ENCODE measurements at regions not wholly inside any gene's neighbourhood (a gene's known extent, or its start where the extent isn't known, plus 50 kb on each side); places are given as distances from the start of the nearest gene placed in this dataset.

DNA sequence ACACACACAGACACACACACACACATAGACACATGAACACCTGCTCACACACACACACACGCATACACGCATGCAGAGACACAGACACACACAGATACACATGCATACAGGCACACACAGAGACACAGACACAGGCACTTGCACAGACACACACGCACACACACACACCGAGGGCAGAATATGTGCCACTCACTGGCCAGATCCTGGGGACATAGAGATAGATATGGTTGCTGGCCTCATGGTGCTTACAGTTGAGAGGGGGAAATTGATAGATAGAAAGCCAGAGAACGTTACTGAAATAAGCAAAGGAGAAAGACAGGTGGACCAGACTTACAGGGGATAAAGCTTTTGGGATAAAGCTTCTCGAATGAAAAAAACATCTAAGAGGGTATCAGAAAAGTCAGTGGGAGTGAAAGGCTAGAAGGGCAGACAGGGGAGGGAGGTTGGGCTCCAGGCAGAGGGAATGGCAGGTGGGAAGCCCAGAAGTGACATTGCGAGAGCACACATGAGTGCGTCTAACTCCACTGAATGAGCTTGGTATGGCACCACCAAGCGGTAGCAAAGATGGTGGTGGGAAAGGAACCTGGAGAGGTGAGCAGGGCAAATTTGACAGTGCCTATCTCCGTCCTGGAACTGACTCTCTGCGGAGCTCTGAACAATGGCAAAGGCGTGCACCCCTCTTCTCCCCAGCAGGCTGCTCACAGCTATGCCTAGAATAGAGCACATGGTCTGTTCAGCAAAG lies 390.1 kb upstream of the TRIB2 start:
- ChIA-PET POLR2A (no interaction called here), CTCF (interaction anchor here (0.8 to 1.7 kb wide), 5 partner anchors 11 to 497 kb away, joined by 3 to 5 read pairs (median 3); partner anchors contain the start of gene TRIB2)
- no peak for DNase-seq (ENCODE audit: low read depth in 1 of 2, low spot score in 1 of 2)
- no peaks in the 10 kb centered on the region for H3K4me1 ChIP-seq
- no peak for FAIRE-seq
- 0 out of 3 replicates have a peak, but pooled peaks cover 2% of the 10 kb centered on the region for H3K9me3 ChIP-seq
- peak; percentile 47 to 82; a peak in 3 of 6 replicates for ATAC-seq
- TF ChIP-seq MAFK (IDR thresholded peaks at IDR 0.05; ENCODE audit: partially characterized antibody): no peak
- TF ChIP-seq RAD21 (conservative IDR thresholded peaks at IDR 0.05 in 1 of 2, IDR thresholded peaks at IDR 0.05 in 1 of 2): peak in 1 of 2 experiments; percentile 34; a peak in 3 of 5 replicates
- WGBS (ENCODE audit: missing lambda C conversion rate): 33% methylated on average over 12 of the region's 12 CpGs
- H3K27ac ChIP-seq: no peak overlapping the region
- no peak overlapping the region for H3K4me3 ChIP-seq
- H3K4me2 ChIP-seq: no peak overlapping the region

DNA sequence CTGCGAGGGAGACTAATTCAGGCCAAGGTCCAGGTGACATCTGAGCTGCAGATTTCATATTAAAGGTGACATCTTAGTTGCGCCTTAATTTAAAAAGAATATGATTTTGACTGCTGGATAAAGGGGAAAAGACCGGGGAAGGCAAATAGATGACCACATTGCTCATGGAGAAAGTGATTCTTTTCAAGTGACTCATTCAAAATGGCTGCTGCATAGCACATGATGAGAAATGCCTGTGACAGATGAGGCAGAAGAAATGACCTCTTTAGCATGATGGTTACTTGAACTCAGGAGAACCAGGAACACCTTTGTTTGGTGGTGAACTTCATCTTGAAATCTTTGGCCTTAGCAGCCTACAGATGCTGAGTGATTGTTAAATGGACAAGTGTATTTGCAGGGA lies 385.8 kb upstream of the TRIB2 start:
- POLR2A ChIA-PET: no interaction called here

DNA sequence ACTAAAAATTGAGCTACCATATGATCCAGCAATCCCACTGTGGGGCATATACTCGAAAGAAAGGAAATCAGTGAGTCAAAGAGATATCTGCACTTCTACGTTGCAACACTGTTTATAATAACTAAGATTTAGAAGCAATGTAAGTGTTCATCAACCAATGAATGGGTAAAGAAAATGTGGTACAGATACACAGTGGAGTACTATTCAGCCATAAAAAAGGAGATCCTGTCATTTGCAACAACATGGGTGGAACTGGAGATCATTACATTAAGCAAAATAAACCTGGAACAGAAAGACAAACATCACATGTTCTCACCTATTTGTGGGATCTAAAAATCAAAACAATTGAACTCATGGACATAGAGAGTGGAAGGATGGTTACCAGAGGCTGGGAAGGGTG lies 385.0 kb upstream of the TRIB2 start:
- Histone ChIP-seq H3K4me3 (no peak overlapping the region), H3K4me1 (no peaks in the 10 kb centered on the region), H3K9me3 (0 out of 3 replicates have a peak, but pooled peaks cover 3% of the 10 kb centered on the region), H3K4me2 (no peak overlapping the region), H3K27ac (no peak overlapping the region)
- ChIA-PET CTCF (interaction anchor here (1.5 kb wide), 1 partner anchor 24 kb away, joined by 3 read pairs; no protein-coding TSS in a partner anchor), POLR2A (no interaction called here)
- no peak for FAIRE-seq
- TF ChIP-seq JUNB (IDR thresholded peaks at IDR 0.05) (no peak), HDAC2 (IDR thresholded peaks at IDR 0.05) (no peak)
- DNase-seq (ENCODE audit: low read depth in 1 of 2, low spot score in 1 of 2): no peak
- ATAC-seq: no peak
- WGBS (ENCODE audit: missing lambda C conversion rate): 7% methylated on average over 2 of the region's 2 CpGs

More for the DNA sequence above, 385.8 kb upstream of the TRIB2 start:
- TF ChIP-seq CBX2 (IDR thresholded peaks at IDR 0.05; ENCODE audit: borderline replicate concordance, low read depth) (no peak), HDAC2 (IDR thresholded peaks at IDR 0.05) (no peak), HOXB13 (CRISPR knock-in tag; IDR thresholded peaks at IDR 0.05; ENCODE audit: low read depth) (no peak), RAD21 (conservative IDR thresholded peaks at IDR 0.05 in 1 of 2, IDR thresholded peaks at IDR 0.05 in 1 of 2) (no peak), HEYL (CRISPR knock-in tag; IDR thresholded peaks at IDR 0.05) (no peak), FOSB (CRISPR knock-in tag; IDR thresholded peaks at IDR 0.05) (no peak), CHD4 (IDR thresholded peaks at IDR 0.05; ENCODE audit: borderline replicate concordance) (no peak), RARB (CRISPR knock-in tag; IDR thresholded peaks at IDR 0.05) (no peak)
- TF ChIP-seq, protein P1, sequence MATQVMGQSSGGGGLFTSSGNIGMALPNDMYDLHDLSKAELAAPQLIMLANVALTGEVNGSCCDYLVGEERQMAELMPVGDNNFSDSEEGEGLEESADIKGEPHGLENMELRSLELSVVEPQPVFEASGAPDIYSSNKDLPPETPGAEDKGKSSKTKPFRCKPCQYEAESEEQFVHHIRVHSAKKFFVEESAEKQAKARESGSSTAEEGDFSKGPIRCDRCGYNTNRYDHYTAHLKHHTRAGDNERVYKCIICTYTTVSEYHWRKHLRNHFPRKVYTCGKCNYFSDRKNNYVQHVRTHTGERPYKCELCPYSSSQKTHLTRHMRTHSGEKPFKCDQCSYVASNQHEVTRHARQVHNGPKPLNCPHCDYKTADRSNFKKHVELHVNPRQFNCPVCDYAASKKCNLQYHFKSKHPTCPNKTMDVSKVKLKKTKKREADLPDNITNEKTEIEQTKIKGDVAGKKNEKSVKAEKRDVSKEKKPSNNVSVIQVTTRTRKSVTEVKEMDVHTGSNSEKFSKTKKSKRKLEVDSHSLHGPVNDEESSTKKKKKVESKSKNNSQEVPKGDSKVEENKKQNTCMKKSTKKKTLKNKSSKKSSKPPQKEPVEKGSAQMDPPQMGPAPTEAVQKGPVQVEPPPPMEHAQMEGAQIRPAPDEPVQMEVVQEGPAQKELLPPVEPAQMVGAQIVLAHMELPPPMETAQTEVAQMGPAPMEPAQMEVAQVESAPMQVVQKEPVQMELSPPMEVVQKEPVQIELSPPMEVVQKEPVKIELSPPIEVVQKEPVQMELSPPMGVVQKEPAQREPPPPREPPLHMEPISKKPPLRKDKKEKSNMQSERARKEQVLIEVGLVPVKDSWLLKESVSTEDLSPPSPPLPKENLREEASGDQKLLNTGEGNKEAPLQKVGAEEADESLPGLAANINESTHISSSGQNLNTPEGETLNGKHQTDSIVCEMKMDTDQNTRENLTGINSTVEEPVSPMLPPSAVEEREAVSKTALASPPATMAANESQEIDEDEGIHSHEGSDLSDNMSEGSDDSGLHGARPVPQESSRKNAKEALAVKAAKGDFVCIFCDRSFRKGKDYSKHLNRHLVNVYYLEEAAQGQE (IDR thresholded peaks at IDR 0.05): no peak
- TF ChIP-seq, protein P2, sequence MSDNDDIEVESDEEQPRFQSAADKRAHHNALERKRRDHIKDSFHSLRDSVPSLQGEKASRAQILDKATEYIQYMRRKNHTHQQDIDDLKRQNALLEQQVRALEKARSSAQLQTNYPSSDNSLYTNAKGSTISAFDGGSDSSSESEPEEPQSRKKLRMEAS (IDR thresholded peaks at IDR 0.05): no peak
- TF ChIP-seq, protein P3, sequence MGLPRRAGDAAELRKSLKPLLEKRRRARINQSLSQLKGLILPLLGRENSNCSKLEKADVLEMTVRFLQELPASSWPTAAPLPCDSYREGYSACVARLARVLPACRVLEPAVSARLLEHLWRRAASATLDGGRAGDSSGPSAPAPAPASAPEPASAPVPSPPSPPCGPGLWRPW (IDR thresholded peaks at IDR 0.05): no peak
- CTCF ChIA-PET: interaction anchor here (0.6 to 1.5 kb wide), 2 partner anchors 25 to 513 kb away, joined by 3 read pairs; no protein-coding TSS in a partner anchor
- no peak overlapping the region for H3K4me3 ChIP-seq
- H3K4me1 ChIP-seq: no peaks in the 10 kb centered on the region
- ATAC-seq (no peak), DNase-seq (ENCODE audit: low read depth in 1 of 2, low spot score in 1 of 2) (no peak), FAIRE-seq (no peak)
- H3K9me3 ChIP-seq: 0 out of 3 replicates have a peak, but pooled peaks cover 3% of the 10 kb centered on the region
- WGBS (ENCODE audit: missing lambda C conversion rate): 3% methylated on average over 3 of the region's 3 CpGs
- no peak overlapping the region for H3K27ac ChIP-seq
- H3K4me2 ChIP-seq: no peak overlapping the region

DNA sequence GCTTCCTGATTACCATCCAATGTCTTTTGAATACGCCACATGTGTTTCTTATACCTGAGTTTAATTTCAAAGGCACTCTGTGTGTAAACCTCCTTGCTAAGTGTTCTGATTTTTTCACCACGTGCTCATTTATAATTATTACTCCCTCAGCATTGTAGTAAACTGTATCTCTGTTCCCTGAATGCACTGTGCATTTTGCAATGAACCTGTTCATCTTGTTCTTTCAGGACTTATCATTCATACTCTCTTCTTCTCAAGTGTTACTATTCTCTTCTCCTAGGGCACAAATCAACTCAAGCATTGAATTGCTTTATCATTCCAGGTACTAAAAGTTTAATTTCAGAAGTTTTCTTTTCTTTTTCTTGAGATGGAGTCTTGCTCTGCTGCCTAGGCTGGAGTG lies 383.4 kb upstream of the TRIB2 start:
- CTCF ChIA-PET: no interaction called here

More for the DNA sequence above, 383.4 kb upstream of the TRIB2 start:
- no peak overlapping the region for H3K4me2 ChIP-seq
- H3K4me1 ChIP-seq: no peaks in the 10 kb centered on the region
- no peak overlapping the region for H3K27ac ChIP-seq
- DNase-seq (ENCODE audit: low read depth in 1 of 2, low spot score in 1 of 2): no peak
- 0 out of 3 replicates have a peak, but pooled peaks cover 3% of the 10 kb centered on the region for H3K9me3 ChIP-seq
- no peak overlapping the region for H3K4me3 ChIP-seq
- ATAC-seq: no peak
- TF ChIP-seq ESRRA (IDR thresholded peaks at IDR 0.05; ENCODE audit: borderline replicate concordance, low read length) (no peak), RNF2 (IDR thresholded peaks at IDR 0.05; ENCODE audit: borderline replicate concordance, low read depth) (no peak), EHMT2 (IDR thresholded peaks at IDR 0.05; ENCODE audit: low read depth) (no peak), MYC (IDR thresholded peaks at IDR 0.05; ENCODE audit: borderline replicate concordance, low read length) (no peak), MAZ (IDR thresholded peaks at IDR 0.05; ENCODE audit: borderline replicate concordance, low read depth, low read length) (no peak), GATA3 (IDR thresholded peaks at IDR 0.05; ENCODE audit: borderline replicate concordance) (no peak), HDAC2 (IDR thresholded peaks at IDR 0.05) (no peak), POLR2AphosphoS2 (conservative IDR thresholded peaks at IDR 0.05; ENCODE audit: low read length) (no peak), TFCP2L1 (CRISPR knock-in tag; IDR thresholded peaks at IDR 0.05) (no peak), ZSCAN20 (CRISPR knock-in tag; IDR thresholded peaks at IDR 0.05) (no peak), ZC3H11A (IDR thresholded peaks at IDR 0.05) (no peak)
- no peak for FAIRE-seq
- POLR2A ChIA-PET: no interaction called here
- WGBS (ENCODE audit: missing lambda C conversion rate): 15% methylated on average over 2 of the region's 2 CpGs

Data from A549 (cell line).